DMS79 (cell line): ENCODE measurements at regions not wholly inside any gene's neighbourhood (a gene's known extent, or its start where the extent isn't known, plus 50 kb on each side); places are given as distances from the start of the nearest gene placed in this dataset.
A peak's percentile ranks its signal among the peaks of the same experiment; 100 is the strongest.
"Not testable (repeated sequence)": the region's sequence is repeated elsewhere in the genome, so short reads cannot be mapped to it uniquely, and the experiment has no call there.

Experiments
- DNase-seq: peaks from one replicate; lab custom pipeline; 2025; lab: John Stamatoyannopoulos, UW

DNA sequence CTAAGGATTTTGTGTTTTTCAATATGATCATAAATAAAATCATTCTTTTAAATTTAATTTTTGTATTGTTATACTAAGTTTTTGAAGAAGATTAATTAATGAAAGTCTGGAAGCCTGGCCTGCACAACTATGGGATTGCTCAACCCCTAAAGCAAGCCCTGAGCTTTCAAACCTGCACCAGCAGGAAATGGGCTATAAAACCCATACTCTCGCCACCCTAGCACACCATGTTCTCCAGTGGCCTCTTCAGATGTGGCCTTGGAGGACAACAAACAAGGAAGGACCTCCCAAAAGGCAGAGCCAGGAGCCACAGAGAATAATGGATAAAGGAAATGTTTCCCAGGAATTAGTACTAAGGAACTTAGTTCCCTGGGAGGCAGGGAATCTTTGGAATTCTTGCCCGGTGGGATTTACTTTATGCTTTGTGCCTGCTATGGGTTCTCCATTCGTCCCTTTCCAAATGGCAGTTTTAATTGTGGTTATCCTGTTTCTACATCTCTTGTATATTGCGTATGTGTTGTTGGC, 212.5 kb downstream of the ZFP36L2 start:
- DNase-seq = no peak

DNA sequence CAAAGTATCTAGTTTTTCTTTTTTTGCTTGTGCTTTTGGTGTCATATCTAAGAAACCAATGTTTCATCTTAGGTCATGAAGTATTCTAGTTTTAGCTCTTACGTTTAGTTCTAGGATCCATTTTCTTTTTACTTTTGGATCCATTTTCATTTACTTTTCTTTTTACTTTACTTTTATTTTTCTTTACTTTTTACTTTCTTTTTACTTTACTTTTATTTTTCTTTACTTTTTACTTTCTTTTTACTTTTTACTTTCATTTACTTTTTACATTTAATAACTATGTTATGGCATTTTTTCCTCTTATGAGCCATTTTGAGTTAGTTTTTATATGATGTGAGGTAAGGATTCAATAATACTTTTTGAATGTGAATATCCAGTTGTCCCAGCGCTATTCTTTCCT, 213.4 kb downstream of the ZFP36L2 start:
- DNase-seq = no peak

DNA sequence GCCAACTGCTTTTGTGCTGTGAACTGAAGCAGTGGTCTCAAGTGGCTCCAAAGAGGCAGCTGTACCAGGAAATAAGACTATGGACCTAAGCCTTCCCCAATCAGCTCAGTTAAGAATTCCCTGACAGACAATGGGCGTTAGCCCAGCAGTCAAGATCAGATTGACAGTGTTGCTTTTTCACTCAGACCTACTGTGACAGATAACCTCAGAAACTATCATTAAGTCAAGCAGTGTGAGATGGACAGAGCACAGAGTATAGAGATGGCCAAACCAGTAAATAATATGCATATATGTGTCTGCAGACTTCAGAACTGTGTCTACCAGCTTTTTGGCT, 215.3 kb downstream of the ZFP36L2 start:
- peak; percentile 65 for DNase-seq

DNA sequence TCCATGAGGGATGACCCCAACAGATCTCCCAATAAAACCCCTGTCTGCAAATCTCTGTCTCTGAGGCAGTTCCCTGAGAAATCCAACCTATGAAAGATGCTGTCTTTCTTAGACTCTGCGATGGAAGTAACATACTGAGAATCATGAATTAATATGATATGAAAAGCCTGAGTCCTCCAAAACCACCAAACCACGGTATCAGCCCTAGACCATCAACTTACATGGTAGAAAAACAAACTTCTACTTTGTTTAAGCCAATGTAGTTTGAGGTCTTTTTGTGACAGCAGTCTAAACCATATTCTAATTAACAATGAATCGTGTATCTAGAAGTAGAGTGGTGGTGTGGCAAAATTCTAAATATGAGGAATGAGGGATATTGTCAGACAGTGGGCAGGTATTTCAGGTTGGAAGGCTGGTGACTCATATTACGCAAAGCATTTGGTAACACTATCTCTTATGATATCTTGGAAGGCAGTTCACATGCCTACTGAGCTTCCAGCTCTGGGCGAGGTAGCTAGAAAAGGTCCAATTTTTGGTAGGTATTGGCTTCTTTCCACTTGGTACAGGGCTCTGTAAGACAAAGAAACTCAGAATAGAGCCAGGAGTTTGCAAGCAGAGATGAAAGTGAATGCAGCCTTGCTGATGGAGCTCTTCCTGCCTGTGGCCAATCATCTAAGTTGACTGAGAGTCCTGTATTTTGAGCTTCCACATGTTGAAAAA, 215.8 kb downstream of the ZFP36L2 start:
- DNase-seq = no peak

DNA sequence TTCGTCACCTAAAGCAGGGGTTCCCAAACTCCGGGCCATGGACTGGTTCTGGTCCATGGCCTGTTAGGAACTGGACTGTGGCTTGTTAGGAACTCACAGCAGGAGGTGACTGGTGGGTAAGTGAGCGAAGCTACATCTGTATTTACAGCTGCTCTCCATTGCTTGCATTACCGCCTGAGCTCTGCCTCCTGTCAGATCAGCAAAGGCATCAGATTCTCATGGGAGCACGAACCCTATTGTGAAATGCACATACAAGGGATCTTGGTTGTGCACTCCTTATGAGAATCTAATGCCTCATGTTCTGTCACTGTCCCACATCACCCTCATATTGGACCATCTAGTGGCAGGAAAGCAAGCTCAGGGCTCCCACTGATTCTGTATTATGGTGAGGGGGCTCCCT, 217.0 kb downstream of the ZFP36L2 start:
- no peak for DNase-seq

DNA sequence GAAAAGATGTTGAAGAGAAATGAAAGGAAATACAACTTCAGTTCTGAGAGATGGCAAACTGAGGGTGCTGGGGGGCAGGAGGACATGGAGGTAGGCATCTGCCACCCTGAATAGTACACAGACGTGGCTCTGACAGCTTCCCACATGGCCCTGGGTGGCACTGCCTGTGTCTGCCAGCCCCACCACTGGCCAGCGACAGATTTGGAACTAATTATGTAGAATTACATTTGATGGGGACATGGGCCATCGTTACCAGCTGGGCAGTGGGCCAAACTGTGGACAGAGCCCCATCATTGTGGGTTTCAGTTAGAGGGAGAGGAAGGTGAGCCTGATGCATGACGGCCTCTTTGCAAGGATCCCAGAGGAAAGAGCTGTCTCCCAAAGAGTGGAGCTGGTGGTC, 216.0 kb upstream of the HAAO start:
- no peak for DNase-seq

DNA sequence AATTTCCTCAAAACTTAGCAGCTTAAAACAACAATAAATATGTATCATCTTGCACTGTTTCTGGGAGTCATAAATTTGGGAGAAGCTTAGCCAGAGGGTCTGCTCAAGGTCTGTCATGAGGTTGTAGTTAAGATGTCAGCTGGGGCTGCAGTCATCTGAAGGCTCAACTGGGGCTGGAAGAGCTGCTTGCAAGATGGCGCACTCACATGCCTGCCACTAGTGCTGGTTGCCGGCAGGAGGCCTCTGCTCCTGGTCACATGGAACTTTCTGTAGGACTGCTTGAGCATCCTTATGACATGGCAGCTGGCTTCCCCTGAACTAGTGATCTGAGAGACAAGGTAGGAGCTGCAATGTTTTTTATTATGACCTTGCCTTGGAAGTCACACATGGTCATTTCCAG, 215.5 kb upstream of the HAAO start:
- no peak for DNase-seq

DNA sequence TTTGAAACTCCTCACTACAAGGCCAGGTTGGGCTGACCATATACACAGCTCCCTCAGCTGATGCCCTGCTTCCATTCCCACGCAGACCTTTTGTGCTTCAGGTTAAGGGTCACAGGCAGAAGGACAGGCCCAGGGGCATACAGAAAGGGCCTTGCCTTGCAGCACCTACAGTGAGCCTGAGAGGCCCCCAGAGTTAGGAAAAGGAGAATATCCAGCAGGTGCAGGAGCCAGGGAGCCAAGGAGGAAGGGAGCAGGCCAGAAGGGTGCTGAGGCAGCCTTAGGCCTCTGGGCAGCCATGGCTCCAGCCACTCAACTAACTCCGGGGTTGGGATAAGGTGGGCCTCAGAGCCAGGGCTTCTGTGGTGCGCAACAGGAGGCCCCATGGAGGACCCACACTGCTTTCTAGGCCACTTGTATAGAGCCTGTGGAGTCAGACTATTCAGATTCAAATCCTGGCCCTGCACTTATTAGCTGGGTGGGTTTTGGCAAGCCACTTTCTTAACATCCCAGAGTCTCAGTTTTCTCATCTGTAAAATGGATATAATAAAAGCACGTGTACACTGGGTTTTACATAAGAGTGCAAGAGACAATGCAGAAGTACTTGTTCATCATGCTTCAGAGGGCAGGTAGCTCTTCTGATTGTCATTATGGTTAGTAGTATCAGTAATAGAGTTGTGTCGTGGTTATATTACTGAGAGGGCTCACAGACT, 214.6 kb upstream of the HAAO start:
- DNase-seq = no peak

DNA sequence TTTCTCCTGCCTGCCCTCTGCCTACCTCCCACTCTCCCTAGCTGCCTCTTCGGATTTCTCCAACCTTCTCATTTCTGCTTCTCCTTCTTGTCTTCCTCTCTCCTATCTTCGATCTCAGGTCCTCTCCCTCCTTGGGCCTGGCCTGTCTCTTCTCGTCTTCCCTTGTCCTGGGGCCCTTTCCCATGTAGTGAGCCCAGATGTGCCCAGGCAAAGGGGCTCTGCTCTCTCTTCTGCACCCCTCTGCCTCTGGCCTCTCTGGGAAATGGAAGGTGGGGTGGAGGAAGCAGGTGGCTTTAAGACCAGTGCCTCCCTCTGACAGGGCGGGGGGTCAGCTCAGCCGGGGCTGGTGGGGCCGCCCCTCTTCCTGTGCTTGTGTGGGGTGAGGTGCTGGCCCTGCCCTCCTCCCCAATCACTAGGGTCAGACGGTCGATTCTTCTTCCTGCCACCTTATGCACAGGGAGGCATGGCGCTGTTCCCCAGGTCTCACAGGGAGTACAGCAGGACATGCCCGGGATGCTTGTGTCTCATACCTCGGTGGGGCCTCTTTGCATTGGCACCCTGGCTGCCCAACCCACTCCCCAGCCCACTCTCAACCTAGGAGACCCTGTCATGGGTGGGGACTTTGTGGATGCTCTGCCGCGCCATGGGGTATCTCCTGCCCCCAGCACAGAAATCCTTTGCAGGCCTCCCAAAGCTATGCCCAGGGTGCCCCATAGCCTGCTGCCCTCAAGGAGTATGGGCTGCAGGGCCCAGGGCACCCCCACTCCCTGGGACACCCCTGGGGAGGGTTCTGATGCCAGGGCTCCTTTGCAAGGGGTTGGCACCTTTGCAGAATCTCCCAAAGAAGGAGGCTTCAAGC, 213.8 kb upstream of the HAAO start:
- no peak for DNase-seq

DNA sequence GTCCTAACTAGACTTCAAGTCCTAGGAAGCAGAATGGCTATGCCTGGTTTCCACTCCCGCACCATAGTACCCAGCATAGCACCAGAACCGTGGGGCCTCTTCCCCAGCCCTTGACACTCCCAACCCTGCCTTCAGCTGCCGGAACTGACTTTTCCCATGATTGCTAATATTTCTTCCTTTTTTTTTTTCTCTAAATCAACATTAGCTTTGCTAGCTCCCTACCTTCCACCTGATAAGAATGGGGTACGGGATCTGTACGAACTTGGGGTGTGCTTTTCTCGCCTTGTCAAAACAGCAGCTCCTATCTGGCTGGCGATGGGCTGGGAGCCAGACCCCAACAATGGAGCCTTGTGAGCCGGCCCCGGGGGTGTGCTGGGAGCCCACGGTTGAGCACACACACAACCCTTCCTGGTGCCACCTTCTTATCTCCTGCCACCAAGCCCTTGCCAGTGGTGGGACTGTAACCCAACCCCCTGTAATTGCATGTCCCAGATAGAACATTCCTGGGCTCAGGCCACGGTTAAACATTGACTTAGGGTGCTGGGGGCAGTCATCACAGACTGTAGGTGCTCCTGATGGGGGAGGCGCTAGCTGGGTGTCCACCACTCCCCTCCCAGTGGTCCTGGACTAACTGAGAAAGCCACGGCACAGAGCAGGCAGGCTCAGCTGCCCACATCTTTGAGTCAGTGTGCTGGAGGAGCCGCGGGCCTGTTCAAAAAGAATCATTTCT, 213.0 kb upstream of the HAAO start:
- no peak for DNase-seq

DNA sequence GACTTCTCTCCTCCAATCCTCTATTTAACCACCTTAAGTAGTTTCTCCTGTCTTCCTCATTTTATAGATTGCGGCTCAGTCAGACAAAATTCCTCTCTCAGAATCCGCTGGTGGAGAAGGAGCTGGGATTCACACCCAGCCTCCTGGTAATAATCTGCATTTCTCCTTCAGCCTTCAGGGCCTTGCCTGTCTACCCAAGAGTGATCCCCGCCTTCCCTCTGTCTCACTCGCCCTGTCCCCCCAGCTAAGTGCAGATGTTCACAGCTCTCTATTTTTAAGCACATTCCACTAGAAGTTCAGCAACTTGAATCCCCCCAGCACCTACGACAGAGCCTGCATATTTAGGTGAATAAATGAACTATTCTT, 212.5 kb upstream of the HAAO start:
- no peak for DNase-seq

DNA sequence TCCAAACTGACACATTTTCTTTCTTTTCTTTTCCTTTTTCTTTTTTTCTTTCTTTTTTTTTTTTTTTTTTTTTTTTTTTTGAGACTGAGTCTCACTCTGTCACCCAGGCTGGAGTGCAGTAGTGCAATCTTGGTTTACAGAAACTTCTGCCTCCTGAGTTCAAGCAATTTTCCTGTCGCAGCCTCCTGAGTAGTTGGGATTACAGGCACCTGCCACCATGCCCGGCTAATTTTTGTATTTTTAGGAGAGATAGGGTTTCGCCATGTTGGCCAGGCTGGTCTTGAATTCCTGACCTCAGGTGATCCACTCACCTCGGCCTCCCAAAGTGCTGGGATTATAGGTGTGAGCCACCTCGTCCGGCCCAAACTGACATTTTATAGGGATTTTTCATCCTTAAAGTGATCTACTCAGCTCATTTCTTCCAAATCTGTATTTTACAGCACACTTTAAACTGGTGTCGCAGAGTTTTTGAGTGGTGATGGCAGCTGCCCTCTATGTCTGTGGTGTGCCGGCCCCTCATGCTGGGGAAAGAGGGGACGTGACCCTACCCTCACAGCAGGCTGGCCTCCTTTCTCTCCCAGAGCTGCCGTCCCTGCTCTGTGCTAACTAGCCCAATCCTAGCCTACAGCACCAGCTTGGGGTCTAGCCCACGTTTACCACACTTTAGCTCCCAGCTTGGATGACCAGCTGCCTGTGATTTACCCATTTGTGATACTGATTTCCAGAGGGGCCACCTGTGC, 211.9 kb upstream of the HAAO start:
- DNase-seq = not testable (repeated sequence)

DNA sequence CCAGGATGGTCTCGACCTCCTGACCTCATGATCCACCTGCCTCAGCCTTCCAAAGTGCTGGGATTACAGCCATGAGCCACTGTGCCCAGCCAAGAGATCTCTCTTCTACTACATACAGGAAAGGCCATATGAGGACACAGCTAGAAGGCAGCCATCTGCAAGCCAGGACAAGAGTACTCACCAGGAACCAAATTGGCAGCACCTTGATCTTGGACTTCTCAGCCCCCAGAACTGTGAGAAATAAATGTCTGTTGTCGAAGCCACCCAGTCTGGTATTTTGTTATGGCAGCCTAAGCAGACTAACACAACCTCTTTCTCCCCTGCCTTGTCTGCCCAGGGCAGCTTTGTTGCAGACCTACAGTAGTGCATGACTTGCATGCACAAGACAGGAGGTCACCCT, 211.3 kb upstream of the HAAO start:
- no peak for DNase-seq

DNA sequence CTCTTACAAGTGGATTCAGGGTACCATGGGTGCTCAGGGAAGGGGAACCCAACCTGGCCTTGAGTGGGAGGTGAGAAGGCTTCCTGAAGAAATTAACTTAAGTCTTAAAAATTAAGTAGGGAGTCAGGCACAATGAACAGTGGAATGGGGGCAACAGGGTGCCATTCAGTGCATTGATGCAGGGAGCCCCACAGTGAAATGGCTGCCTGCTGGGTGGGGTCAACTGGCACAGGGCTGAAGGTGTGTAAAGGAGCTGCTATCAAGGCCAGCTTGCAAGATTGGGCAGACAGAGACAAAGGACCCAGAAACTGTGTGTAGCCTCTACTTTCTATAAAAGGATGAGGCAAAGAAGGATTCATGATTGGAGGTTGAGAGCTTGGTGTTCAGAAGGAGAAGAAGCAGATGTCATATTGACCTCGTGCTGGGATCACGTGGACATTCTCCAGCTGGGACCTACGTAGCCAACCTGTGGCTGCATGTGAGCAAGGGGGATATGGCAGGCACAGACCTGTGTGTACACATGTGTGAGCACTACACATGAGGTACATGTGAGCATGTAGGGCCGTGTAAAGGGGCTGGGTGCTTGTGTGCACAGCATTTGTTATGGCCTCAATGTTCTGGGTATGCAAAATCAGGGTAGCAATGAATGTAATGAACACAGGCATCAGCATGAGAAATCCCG, 209.5 kb upstream of the HAAO start:
- DNase-seq = no peak

DNA sequence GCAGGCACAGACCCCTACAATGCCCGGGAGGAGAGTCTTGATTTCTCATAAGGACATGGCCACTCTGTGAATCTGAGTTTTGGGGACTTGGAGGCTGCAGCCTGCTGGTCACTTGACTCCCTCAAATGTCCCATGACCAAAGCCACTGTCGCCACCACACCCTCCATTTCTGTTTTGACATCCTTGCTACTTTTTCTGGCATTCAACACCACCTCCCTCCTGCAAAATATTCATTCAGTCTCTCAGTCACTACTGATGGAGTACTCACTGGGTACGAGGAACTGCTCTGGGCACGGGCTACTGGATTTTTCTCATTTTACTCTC, 208.6 kb upstream of the HAAO start:
- DNase-seq = no peak

DNA sequence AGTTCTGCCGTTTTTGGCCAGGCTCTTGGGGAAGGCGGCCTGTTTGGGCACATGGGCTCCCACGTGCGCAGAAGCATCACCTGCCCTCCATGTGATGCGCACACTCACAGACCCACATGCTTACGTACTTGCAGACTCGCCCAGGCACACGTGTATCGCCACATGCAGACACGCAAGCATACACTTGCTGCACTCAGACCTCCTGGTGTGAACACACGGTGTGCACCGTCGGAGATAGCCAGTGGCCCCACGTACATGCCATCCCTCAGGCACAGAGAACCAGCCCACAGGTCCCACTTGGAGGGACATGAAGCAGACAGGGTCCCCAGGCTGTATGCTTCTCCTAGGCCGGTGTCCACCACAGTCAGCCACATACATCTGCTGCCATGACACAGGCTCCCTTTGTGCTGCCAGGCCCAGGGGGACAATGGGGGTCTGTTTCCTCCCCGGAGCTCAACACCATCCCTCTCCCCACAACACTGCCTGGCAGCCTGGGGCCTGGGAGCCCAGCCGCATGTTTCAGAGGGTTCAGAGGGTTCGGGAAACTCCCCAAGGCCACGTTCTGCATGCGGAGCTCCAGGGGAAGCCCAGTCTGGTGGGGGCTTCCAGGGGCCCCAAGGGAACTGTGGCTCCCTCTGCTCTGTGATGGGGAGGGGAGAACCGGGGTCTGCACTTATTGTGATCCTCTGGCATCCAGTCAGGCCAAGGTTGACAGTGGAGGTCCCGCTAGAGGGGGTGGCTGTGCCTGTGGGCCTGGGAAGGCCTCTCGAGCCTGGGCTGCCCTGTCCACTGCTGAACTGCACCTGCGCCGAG, 208.1 kb upstream of the HAAO start:
- no peak for DNase-seq

DNA sequence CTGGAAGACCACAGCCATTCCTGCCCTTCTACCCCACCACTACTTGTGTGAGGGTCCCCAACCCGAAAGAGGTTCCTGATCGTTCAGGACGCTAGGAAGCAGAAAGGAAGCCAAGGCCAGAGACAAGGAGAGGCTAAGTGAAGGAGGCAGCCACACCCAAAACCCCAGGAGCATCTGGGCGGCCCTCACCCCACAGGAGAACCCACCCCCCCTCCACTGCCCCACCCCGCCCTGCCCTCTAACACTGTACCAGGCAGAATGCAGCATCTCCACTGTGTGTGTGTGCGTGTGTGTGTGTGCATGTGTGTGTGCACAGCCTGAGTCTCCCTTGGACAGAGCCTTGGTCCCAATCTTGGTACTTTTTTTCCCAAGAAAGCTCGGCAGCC, 207.5 kb upstream of the HAAO start:
- no peak for DNase-seq

DNA sequence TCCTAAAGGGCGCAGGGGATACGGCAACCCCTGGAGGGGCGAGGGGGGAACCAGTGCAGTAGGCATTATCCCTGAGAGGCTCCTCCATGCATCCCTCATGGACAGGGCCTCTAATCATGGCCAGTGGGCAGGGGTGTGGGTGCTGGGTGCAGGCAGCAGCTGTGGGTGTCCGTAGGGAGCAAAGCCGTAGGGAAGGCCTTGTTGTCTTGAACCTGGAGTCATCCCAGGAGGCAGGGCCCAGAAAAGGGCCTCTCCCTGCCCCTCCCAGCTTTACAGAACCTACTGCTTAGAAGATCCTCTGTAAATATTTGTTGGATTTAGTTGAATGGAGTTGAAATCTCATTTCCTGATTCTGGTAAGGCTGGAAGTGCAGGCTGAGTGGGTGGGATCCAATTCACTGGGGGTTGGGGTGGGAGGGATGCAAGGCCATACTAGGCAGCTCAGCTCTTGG, 207.0 kb upstream of the HAAO start:
- DNase-seq = peak; percentile 45

DNA sequence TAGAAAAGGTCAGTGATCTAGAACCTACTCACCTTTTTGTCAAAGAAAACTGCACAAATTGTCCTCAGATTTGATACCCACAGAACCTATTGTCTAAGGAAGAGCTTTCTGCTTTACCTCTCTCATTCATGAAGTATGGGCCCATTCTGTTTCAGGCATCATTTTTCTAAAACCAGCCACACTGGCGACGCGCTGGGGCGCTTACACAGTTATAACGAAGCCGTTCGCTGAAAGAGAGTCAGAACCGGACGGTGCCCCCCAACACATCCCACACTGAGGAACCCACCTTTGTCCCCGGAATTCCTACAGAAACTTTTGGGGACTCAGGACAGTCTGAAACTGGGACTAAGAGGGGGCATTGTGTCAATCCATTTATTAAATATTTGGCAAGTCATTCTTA, 206.3 kb upstream of the HAAO start:
- no peak for DNase-seq

DNA sequence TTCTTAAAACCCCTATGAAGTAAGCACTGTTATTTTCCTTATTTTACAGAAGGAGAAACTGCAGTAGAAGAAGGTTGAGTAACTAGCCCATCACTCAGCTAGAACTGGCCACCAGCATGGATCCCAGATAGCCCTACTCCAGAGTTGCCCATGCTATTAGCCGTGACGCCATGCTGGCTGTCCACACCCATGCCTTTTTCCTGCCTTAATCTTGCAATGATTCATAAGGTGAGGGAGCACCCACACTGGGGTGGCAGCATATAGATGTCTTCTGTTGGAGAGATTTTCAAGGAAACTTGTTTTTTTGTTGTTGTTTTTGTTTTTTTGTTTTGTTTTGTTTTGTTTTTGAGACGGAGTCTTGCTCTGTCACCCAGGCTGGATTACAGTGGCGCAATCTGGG, 204.1 kb upstream of the HAAO start:
- DNase-seq = no peak
